MCF 10A (cell line): ENCODE measurements at regions not wholly inside any gene's neighbourhood (a gene's known extent, or its start where the extent isn't known, plus 50 kb on each side); places are given as distances from the start of the nearest gene placed in this dataset.

Source experiments
- BruUV-seq: library from RNA; stranded (reverse); fragments of 400-500 nt; replicated peaks from 2 replicates; lab custom pipeline; 2021; lab: Mats Ljungman, UMichigan
- CTCF ChIA-PET: fragments of 300-600 bp; sonication (Branson Sonifier 250); formaldehyde crosslinking; extraction: SDS; loops from one replicate; lab custom pipeline; 2021; ENCODE audit warnings: antibody characterized with exemption, inconsistent platforms; lab: Yijun Ruan, JAX
- POLR2A ChIA-PET: fragments of 300-600, 350-650 bp; sonication (Branson Sonifier 250); formaldehyde crosslinking; extraction: SDS; loops from one replicate; lab custom pipeline; 2020; ENCODE audit warnings: antibody characterized with exemption, inconsistent platforms; lab: Yijun Ruan, JAX
- DNase-seq: peaks from one replicate; pipeline ENCODE4 v3.0.0-alpha.2; 2018; ENCODE audit not compliant: unreplicated experiment
- H3K27ac Mint-ChIP-seq: one replicate; pipeline ENCODE4 v1.8.0; 2022; ENCODE audit warnings: mild to moderate bottlenecking, low read depth, mixed read lengths; ENCODE audit not compliant: unreplicated experiment
- H3K27me3 Mint-ChIP-seq: one replicate; pipeline ENCODE4 v1.8.0; 2022; ENCODE audit warnings: mixed read lengths; ENCODE audit not compliant: insufficient read depth, unreplicated experiment
- H3K36me3 Mint-ChIP-seq: one replicate; pipeline ENCODE4 v1.8.0; 2022; ENCODE audit warnings: mild to moderate bottlenecking, moderate library complexity, mixed read lengths; ENCODE audit not compliant: insufficient read depth, unreplicated experiment
- H3K4me1 Mint-ChIP-seq: one replicate; pipeline ENCODE4 v1.8.0; 2022; ENCODE audit warnings: mixed read lengths; ENCODE audit not compliant: insufficient read depth, unreplicated experiment
- H3K4me3 Mint-ChIP-seq: one replicate; pipeline ENCODE4 v1.8.0; 2022; ENCODE audit warnings: mild to moderate bottlenecking, moderate library complexity, mixed read lengths; ENCODE audit not compliant: unreplicated experiment
- H3K9me3 Mint-ChIP-seq: one replicate; pipeline ENCODE4 v1.8.0; 2022; ENCODE audit warnings: mixed read lengths; ENCODE audit not compliant: unreplicated experiment
- CTCF ChIP-seq: fragments of 200-600 bp; IDR thresholded peaks from one replicate; pipeline ENCODE4 v1.8.0; 2022; ENCODE audit warnings: antibody characterized with exemption, mild to moderate bottlenecking; ENCODE audit not compliant: unreplicated experiment
- intact Hi-C: fragments of 100-400 bp; cut with micrococcal nuclease; formaldehyde crosslinking; loops from 2 replicates; pipeline ENCODE4 v1.14.1; 2022

GRCh38 chr9:115437418-115437817 is 319.5 kb upstream of the TNC start:
- no TSS peak for BruUV-seq
- ChIA-PET POLR2A (interaction anchor here (0.6 kb wide), 1 partner anchor 370 kb away, joined by 3 read pairs; no protein-coding TSS in a partner anchor), CTCF (no interaction called here)
- no peaks in the 10 kb centered on the region for H3K4me1 Mint-ChIP-seq
- peaks cover 3% of the 10 kb centered on the region for H3K27me3 Mint-ChIP-seq
- H3K27ac Mint-ChIP-seq: no peak overlapping the region
- no peak for DNase-seq
- no peak overlapping the region for H3K4me3 Mint-ChIP-seq
- no peaks in the 10 kb centered on the region for H3K36me3 Mint-ChIP-seq
- H3K9me3 Mint-ChIP-seq: peaks cover 5% of the 10 kb centered on the region
- no peak for TF ChIP-seq CTCF
- intact Hi-C loops: no loop called here

GRCh38 chr9:115439641-115440040 is 321.7 kb upstream of the TNC start:
- BruUV-seq: no TSS peak
- H3K27me3 Mint-ChIP-seq: no peaks in the 10 kb centered on the region
- no peak for DNase-seq
- ChIA-PET POLR2A (interaction anchor here (0.6 to 1.0 kb wide), 3 partner anchors 8 to 198 kb away, joined by 3 to 4 read pairs (median 3); no protein-coding TSS in a partner anchor), CTCF (interaction anchor here (1.5 kb wide), 1 partner anchor 713 kb away, joined by 3 read pairs; no protein-coding TSS in a partner anchor)
- no peaks in the 10 kb centered on the region for H3K36me3 Mint-ChIP-seq
- no peaks in the 10 kb centered on the region for H3K4me1 Mint-ChIP-seq
- H3K9me3 Mint-ChIP-seq: peaks cover 5% of the 10 kb centered on the region
- intact Hi-C loops: no loop called here
- TF ChIP-seq CTCF: no peak
- no peak overlapping the region for H3K4me3 Mint-ChIP-seq
- no peak overlapping the region for H3K27ac Mint-ChIP-seq

- Mint-ChIP-seq H3K27ac (no peak overlapping the region), H3K4me3 (no peak overlapping the region), H3K9me3 (peaks cover 5% of the 10 kb centered on the region), H3K27me3 (no peaks in the 10 kb centered on the region), H3K4me1 (no peaks in the 10 kb centered on the region), H3K36me3 (no peaks in the 10 kb centered on the region)
- POLR2A ChIA-PET: no interaction called here
- CTCF ChIA-PET: no interaction called here
- TF ChIP-seq CTCF: no peak
- intact Hi-C loops: no loop called here
- no TSS peak for BruUV-seq
- no peak for DNase-seq
Measured at GRCh38 chr9:115442054-115442453, 324.1 kb upstream of the TNC start.

- Mint-ChIP-seq H3K4me1 (no peaks in the 10 kb centered on the region), H3K27ac (no peak overlapping the region), H3K9me3 (peaks cover 5% of the 10 kb centered on the region), H3K27me3 (peaks cover 12% of the 10 kb centered on the region), H3K4me3 (no peak overlapping the region), H3K36me3 (no peaks in the 10 kb centered on the region)
- intact Hi-C loops: no loop called here
- no TSS peak for BruUV-seq
- no peak for DNase-seq
- POLR2A ChIA-PET: no interaction called here
- TF ChIP-seq CTCF: no peak
- CTCF ChIA-PET: interaction anchor here (0.6 kb wide), 1 partner anchor 127 kb away, joined by 3 read pairs; no protein-coding TSS in a partner anchor
Measured at GRCh38 chr9:115443890-115444289, 325.9 kb upstream of the TNC start.
